HG02852 (cell line): ENCODE measurements at regions not wholly inside any gene's neighbourhood (a gene's known extent, or its start where the extent isn't known, plus 50 kb on each side); places are given as distances from the start of the nearest gene placed in this dataset.
"Not testable (repeated sequence)": the region's sequence is repeated elsewhere in the genome, so short reads cannot be mapped to it uniquely, and the experiment has no call there.

Source experiments
- ATAC-seq: cut with Tn5 transposase; IDR thresholded peaks from one replicate; pipeline ENCODE4 v1.9.1; 2021; ENCODE audit warnings: mild to moderate bottlenecking, moderate library complexity; ENCODE audit not compliant: unreplicated experiment

DNA sequence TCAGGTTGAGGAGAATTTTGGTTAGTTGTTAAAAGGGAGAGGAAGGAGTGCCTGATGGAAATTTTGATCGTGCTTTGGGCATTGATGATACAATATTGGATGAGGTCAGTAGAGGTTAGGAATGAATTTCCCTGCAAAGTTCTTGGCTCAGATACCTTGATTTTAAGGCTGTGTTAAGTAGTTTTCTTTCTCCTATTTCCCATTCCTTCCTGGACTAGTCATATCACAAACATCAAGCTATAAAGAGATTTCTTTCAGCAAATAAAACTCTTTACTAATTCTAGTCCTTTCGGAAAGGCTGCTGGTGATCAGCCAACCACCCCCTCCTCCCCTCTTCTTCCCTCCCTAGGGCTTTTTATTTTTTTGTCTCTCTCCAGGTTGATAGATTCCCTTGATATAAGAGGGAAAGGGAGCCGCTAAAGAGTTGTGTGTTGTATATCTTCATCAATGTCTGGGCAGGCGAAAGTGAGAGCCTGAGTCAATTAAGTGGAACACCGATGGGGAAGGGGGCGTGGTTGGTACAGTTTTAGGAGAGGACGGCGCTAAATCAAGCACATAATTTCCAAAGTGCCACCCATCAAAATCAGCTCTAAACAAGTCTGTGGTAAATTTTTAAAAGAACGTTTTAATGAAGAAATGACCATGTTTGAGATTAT lies 100.1 kb upstream of the PLXNA2 start:
- no peak for ATAC-seq

DNA sequence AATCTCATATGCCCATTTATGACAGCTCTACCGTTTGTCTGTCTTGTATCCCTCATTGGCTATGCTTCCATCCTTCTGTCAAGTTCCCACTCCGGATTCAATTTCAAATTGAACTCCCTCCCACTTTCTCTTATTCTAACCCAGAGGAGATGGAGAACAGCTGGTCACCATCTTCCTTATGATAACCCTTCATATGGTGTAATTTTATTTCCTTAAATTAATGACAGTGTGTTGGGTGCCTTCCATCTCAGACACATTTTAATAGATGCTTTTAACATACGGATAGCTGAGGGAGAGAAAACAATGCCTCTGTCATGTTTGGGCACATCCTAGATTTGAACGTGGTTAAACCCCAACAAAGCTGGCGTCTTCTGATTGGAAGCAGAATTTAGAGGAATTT lies 103.0 kb upstream of the PLXNA2 start:
- ATAC-seq, result no peak

DNA sequence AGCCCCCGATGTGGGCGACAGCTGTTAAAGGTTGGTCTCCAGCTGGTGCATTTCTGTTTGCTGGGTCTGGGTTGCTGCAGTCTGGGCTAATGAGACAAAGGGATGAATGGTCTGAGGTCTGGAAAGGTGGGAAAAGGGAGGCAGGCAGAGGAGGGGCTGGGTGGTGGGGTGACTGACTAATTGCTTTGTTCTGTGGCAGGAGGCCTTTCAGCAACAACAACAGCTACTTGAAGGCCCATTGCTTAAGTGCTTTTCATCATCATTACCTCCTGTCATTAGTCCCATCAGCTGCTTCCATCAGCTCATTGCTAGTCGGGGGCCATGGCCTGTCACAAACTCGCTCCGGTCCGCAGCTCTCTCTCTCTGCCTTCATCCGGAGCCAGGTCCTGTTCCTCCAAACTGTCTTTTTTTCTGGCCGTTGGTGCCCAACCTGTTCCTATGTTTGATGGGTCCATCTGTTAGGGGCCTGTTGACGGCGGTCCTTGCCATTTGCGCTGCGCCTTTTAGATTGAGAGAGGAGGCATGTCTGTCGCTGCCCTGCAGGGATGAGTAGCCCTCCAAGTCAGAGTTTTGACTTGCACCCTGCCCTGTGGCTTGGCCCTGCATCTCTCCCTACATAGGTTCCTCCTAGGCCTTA lies 105.6 kb upstream of the PLXNA2 start:
- no peak for ATAC-seq

DNA sequence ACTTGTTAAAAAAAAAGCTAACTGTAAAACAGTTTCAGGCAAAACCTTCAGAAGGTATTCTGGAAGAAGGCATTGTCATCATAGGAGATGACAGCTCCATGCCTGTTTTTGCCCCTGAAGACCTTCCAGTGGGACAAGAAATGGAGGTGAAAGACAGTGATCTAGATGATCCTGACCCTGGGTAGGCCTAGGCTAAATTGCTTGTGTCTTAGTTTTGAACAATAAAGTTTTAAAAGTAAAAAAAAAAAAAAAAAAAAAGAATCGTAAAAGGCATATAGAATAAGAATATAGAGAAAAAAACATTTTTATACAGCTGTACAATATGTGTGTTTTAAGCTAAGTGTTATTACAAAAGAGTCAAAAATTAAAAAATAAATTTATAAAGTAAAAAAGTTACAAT lies 106.6 kb upstream of the PLXNA2 start:
- no peak for ATAC-seq

DNA sequence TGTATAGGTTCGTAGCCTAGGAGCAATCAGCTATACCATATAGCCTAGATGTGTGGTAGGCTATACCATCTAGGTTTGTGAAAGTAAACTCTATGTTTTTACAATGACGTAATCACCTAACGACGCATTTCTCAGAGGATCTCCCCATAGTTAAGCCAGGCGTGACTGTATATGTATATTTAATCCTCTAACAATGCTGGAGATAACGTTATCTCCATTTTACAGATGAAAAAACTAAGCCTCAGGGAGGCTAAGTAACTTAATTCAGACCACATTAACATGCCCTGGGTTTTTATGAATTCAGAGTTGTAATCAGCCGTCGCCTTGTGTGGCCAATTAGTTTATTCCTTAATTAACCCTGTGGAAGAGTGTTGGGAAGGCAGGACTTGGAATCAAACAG lies 107.7 kb upstream of the PLXNA2 start:
- no peak for ATAC-seq

DNA sequence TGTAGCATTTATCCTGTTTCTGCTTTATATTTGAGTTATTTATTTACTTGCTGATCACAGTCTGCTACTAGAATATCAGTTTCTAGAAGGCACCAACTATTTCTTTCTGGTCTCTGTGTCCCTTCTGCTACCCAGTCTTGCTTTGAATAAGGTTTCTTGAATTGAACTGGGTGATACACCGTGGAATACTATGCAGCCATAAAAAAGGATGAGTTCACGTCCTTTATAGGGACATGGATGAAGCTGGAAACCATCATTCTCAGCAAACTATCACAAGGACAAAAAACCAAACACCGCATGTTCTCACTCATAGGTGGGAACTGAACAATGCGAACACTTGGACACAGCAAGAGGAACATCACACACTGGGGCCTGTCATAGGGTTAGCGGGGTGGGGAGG lies 109.6 kb upstream of the PLXNA2 start:
- ATAC-seq, result not testable (repeated sequence)

DNA sequence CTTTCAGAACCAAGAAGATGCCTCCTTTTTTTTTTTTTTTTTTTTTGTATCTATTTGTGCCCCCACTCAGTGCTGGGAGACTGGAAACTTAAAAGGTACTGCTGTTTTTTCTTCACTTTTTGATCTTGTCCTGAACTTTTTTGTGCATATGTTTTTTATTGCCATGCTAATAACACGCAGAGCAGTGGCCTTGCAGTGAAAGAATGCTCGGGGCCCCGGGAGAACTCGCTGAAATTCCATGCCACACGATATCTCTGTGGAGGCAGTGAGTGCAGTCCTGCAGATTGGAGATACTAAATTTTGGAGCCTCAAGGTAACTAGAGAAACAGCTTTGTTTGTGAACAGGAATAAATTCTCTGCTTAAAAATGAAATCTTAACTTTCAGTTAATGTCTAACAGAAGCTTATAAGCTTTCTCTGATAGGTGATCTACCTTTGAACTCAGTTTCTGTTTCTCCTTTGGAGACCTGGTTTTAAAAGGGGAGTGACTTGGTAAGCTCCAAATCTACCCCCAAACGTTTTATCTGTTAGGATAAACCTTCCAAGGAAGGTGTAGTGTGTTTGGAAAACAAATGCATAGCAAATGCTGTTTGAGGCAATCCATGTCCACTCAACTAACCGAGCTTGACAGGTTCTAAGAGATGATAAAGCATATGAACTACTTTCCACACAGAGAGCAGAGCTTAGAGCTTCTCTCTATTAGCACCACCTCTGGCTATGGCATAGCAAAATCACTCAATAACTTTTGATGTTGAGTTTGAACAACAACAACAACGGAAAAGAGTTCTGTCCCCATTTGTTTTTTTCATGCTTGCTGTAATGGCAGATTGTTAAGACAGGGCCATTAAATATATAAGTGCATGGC lies 113.7 kb upstream of the PLXNA2 start:
- ATAC-seq, result no peak

DNA sequence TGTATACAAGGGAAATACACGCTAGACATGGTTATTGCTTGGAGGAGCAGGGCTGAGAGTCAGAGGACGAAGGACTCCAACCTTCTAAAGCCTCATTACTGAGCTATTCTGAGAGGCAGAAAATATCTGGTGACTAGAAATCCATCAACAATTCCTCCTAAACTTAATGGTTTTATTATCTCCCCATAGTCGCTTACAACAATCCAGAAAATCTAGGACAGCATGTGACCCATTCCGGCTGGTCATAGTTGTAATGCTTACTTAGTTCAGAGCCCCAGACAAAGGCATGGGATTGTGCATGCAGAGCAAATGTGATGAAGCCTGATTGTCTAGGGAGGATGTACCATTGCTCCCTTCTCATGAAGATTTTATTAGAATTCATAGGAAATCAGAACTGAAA lies 114.5 kb upstream of the PLXNA2 start:
- no peak for ATAC-seq

DNA sequence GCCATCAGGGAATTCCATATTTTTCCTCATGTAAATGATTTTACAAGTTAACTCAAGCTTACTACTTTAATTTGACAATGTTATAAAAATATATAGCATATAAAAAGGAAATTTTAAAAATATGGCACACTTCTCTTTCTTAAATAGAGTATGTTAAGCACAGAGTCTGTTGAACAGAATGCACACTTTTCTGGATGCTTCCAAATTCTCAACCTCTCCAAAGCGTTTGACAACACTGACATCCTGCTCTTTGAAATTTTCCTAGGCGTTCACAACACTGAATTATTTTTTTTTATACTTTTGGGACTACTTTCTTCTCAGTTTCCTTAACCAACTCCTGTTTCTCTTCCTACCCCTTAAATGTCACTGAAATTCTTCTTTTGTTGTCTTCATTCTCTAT lies 117.8 kb upstream of the PLXNA2 start:
- ATAC-seq, result no peak

DNA sequence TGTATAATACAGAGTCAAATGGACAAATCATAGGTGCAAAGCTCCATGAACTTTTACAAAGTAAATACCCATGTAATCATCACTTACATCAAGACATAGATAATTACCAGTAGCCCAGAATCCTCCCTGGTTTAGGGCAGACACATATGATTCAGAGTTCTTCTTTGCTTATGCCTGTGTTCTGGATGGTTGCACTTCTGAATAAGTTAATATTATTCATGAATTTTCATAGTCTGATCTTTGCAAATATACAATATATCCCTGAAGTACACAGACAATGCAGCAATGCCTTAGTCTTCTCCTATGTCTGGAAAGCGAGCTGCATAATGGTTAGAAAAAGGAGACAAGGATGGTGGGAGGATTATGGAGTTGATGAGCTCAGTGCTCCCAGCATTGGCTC lies 122.4 kb upstream of the PLXNA2 start:
- no peak for ATAC-seq

DNA sequence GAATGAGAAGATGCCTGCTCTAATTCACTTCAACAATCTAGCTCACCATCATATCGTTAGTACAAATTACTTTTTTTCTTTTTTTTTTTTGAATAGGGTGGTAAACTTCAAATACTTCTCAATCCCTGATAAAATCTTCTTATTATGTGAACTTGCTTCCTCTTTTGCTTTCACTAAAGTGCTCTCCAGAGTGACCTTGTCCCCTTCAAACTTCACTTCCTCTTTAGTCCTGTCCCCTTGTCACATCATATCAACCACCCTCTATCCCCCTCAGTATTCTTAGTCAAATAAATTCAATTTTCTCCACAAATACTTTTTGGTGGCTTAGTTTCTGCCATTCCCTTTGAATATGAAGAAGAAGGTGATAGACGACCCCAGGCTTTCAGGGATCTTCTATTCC lies 124.9 kb upstream of the PLXNA2 start:
- ATAC-seq, result no peak

DNA sequence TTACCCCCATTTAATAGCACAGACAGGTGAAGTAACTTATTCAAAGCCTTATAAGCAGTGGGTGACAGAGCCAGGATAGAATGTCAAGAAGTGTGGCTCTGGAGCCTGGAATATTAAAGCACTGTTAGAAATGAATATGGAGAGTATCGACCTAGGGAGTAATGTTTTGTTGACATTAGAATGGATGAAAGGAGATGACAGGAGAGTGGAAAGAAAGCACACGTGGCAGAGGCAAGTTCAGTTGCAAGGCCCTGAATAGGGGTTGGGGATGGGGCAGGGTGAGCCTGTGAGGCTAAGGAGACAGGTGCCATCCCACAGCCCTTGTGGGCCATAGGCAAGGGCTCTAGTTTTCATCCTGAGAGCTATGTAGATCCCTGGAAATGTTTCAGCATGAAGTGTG lies 125.5 kb upstream of the PLXNA2 start:
- no peak for ATAC-seq

DNA sequence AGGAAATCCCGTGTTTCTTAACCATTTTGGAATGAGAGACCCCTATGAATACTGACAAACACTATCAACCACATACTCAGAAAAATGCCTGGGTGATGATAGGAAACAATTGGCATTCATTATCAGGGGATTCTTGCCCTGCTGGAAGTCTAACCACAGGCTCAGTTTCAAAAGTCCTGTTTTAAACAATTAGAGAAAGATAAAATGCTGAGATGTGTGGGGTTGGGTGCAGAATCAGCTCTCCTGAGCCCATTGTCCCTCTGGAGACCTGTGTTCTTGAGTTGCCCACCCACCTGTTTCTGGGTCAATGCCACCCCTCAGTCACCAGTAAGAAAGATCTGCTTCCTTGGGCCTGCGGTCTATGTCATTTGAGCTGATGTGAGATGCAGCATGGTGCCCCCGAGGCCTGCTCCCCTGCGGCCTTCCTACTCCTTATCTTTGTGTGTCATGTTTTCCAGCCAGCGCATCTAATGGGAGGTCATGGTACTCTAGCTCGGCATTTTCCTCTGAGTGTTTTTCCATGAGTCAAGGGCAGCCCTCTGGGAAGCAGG lies 130.3 kb upstream of the PLXNA2 start:
- no peak for ATAC-seq

DNA sequence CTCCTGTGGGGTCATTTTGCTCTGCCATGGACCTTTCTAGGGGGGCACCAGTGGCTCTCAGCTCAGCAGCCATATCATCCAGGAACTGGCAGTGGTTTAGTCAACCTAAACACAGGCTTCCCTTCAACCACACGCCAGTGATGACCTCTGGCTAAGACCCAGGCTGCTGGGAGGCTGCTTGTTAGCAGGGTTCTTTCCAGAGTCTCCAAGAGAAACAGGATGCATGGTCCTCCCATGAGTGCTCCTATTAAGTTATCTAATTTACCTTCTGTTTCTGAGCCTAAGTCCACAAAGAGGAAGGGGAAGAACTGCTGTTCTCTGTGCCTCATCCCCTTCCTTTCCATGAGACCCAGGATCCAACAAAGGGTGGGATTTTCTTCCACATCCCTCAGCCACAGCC lies 137.3 kb upstream of the PLXNA2 start:
- ATAC-seq, result no peak

DNA sequence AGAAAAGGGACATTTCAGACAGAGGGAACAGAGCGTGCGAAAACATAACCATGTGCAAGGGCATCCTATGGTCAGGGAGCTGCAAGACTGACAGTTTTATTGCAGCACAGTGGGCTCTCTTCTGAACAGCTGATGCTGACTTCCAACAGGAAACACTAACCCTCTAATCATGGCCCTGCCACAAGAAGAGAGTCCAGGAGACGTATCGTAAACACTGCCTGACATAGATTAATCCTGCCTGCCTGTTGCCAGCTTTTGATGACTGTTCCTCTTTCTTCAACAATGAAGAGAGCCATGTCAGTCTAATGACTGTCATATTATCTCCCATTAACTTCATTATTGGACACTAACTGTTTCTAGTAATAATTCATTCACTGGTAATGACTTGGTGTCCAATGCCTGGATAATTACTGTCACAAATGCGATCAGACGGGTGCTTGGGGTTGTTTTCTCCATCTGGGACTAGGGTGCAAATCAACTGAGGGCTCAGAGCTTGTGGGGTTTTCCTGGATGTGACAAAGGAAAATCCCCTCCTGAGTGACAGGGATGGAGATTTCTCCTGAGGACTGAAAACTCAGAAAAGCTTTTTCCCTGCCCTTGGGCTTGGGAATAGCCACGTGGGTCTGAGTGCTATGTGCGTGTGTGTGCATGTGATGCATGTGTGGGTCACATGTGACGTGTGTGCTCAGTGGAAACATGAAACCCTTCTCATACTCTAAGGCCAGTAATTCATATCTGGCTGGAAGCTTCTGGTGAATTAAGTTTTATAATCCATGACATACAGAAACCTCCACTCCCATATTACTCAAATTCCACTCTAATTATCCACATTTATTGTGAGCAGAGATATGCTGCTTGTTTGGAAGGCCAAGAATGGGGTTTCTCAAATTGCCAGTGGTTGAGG lies 144.0 kb upstream of the PLXNA2 start:
- no peak for ATAC-seq

DNA sequence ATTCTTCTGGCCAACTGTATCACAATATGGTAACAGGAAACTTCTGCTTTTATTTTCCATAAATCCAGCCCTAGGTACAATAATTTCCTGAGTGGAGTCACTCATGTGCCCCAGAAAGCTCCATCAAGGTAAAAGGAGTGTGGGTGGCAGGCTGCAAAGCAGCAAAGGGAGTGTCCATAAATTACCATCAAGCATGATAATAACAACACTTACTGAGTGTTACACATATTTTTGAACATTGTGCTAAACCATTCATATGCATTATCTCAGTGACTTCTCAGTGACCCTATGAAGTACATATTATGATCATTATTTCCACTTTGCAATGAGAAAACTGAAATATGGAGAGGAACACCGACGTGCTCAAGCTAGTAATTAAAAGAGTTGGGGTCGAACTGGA lies 149.2 kb upstream of the PLXNA2 start:
- no peak for ATAC-seq

DNA sequence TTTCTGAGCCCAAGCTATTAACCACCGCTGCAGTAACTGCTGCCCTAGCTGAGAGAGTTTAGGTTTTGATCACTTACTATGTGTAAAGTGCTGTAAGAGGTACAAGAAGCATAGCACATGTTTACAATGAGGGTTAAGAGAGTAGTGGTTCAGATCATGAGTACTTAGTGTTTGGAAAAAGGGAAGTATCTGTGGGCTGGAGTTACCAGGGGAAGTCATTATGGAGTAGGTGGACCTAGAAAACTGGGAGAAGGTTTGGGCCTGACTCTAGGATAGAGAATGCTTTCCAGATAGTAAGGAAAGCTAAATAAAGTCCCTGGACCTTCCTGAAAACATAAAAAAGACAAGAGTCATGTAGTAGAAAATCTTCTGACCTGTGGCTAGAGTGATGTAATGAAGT lies 149.6 kb upstream of the PLXNA2 start:
- ATAC-seq, result no peak

DNA sequence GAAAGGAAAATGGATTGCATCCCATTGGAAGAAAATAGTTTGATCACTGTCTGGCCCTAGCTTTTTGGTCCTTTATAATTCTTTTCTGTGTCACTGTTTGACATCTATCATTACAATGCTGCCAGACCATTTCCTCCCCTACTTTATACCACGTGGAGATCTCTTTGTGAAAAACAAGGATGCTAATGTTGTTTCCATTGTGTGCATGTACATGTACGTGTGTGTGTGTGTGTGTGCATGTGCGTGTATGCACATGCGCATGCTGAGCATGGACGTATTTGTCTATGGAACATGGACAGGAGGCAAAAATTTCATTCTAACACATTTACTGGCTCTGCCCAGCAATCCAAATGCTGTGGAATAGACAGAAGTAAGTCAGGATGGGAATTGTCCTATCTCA lies 153.1 kb upstream of the PLXNA2 start:
- no peak for ATAC-seq

DNA sequence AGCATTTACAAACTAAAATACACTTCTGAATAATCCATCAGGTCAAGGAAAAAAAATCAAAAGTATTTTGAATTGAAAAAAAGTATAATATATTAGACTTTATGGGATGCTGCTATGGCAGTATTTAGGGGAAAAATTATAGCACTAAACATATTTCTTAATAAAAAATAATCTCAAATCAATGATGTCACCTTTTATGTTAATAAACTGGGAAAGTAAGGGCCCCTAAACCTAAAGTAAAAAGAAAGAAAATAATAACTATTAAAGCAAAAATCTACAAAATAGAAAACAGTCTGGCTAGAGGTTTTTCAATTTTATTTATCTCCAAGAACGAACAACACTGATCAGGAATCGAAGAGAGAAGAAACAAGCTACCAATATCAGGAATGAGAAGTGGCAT lies 160.8 kb upstream of the PLXNA2 start:
- ATAC-seq, result no peak

DNA sequence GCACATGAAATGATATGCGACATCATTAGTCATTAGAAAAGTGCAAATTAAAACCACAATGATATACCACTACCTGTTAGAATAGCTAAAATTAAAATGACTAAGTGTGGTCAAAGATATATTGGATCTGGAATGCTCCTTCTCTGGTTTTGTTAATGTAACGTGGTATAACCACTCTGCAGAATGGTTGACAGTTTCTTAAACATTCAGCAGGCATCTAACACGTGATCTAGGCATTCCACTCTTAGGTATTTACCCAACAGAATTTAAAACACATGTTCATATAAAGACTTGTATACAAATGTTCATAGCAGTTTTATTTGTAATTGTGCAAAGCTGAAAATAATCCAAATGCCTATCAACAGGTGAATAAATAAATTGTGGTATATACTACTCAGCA lies 165.0 kb upstream of the PLXNA2 start:
- ATAC-seq, result no peak

DNA sequence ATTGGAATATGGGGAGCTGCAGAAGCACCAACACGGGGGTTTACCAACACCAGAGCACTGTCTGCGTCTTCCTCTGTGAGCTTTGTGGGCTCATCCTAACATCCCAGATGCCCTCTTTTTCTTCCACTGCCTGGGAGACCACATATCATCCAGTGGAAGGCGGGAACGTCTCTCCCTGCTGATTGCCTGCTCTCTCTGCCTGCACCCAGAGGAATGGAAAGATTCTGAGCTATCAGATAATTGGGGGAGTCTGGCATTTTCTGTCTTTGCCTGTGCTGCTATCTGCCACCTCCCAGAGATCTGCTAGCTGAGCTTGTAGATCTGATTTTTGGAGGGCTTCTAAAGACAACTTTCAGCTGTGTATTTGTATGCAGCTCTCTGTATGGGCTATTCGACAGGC lies 166.2 kb upstream of the PLXNA2 start:
- ATAC-seq, result no peak
